22Rv1 (cell line): ENCODE measurements at regions not wholly inside any gene's neighbourhood (a gene's known extent, or its start where the extent isn't known, plus 50 kb on each side); places are given as distances from the start of the nearest gene placed in this dataset.

ENCODE experiments used
- ZFX ChIP-seq: fragments of 450-650 bp; IDR thresholded peaks from 2 replicates; pipeline ENCODE4 v1.6.1; 2017; ENCODE audit warnings: antibody characterized with exemption, borderline replicate concordance
- TF ChIP-seq, protein P1 (sequence below): fragments of 450-650 bp; IDR thresholded peaks from 2 replicates; pipeline ENCODE4 v1.5.1; 2017; ENCODE audit warnings: mild to moderate bottlenecking

DNA sequence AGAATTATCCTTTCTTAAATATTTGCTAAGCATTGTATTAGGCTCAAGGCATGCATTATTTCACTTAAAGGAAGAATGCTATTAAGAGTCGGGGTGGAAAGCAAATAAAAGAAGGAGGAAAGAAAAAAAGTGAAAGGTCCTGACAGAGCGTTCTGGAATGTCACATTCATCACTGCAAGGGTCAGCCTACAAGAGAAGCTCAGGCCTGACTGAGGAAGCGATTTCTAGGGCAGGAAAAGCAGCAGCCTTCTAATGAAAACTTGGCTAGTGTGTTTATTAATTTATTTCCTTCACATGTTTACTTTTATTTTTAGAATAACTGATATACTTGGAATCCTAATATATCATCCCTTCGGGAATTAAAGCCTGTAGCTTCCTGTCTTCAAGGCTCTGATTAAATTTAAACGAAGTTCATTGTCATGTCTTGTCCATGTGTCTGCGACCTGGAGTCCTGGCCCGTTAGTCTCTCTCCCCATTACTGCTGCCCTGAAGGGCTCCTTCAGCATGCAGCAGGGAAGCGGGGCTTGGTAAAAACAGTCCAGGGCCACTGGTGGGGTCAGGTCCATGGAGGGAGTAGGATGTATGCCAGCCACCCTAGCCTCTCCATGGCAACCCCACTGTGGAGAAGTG is 119.2 kb upstream of the CCDC68 start:
- no peak for TF ChIP-seq ZFX
- TF ChIP-seq, protein P1, sequence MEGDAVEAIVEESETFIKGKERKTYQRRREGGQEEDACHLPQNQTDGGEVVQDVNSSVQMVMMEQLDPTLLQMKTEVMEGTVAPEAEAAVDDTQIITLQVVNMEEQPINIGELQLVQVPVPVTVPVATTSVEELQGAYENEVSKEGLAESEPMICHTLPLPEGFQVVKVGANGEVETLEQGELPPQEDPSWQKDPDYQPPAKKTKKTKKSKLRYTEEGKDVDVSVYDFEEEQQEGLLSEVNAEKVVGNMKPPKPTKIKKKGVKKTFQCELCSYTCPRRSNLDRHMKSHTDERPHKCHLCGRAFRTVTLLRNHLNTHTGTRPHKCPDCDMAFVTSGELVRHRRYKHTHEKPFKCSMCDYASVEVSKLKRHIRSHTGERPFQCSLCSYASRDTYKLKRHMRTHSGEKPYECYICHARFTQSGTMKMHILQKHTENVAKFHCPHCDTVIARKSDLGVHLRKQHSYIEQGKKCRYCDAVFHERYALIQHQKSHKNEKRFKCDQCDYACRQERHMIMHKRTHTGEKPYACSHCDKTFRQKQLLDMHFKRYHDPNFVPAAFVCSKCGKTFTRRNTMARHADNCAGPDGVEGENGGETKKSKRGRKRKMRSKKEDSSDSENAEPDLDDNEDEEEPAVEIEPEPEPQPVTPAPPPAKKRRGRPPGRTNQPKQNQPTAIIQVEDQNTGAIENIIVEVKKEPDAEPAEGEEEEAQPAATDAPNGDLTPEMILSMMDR = no peak
